IMR-90 (cell line): ENCODE measurements at regions not wholly inside any gene's neighbourhood (a gene's known extent, or its start where the extent isn't known, plus 50 kb on each side); places are given as distances from the start of the nearest gene placed in this dataset.

Source experiments
- ATAC-seq: fragments of 200-7000 bp; cut with Tn5 transposase; 2 replicates; pipeline ENCODE4 v1.9.1; 2020; ENCODE audit warnings: low read depth, mild to moderate bottlenecking, moderate library complexity
- BruUV-seq: library from RNA; stranded (reverse); fragments of 400-500 nt; replicated peaks from 2 replicates; lab custom pipeline; 2021; lab: Mats Ljungman, UMichigan
- CTCF ChIA-PET: fragments of 300-600 bp; formaldehyde crosslinking; extraction: SDS; loops from one replicate; lab custom pipeline; 2021; ENCODE audit warnings: antibody characterized with exemption; lab: Yijun Ruan, JAX
- POLR2A ChIA-PET: fragments of 300-600 bp; sonication (Branson Sonifier 250); formaldehyde crosslinking; loops from one replicate; lab custom pipeline; 2022; ENCODE audit warnings: antibody characterized with exemption; ENCODE audit not compliant: unreplicated experiment; lab: Charles Lee
- DNase-seq: peaks from one replicate; pipeline ENCODE4 v3.0.0; 2013
- H2AFZ ChIP-seq: replicated peaks from 2 replicates; pipeline ENCODE3; 2013; ENCODE audit warnings: low read length, mild to moderate bottlenecking; ENCODE audit not compliant: poor library complexity
- H2AK5ac ChIP-seq: 2 replicates; pipeline ENCODE4 v1.6.1; 2013; ENCODE audit warnings: low read depth, low read length, inconsistent platforms
- H2AK9ac ChIP-seq: replicated peaks from 2 replicates; pipeline ENCODE3; 2013; ENCODE audit warnings: mild to moderate bottlenecking, low read depth, low read length, moderate library complexity; ENCODE audit not compliant: poor library complexity
- H2BK120ac ChIP-seq: 2 replicates; pipeline ENCODE4 v1.6.1; 2013; ENCODE audit warnings: low read depth, low read length, inconsistent platforms
- H2BK15ac ChIP-seq: 3 replicates; pipeline ENCODE4 v1.6.1; 2013; ENCODE audit warnings: low read depth, low read length, inconsistent platforms
- H2BK20ac ChIP-seq: 2 replicates; pipeline ENCODE4 v1.6.1; 2013; ENCODE audit warnings: low read depth, mild to moderate bottlenecking, inconsistent platforms, low read length, moderate library complexity
- H2BK5ac ChIP-seq: 2 replicates; pipeline ENCODE4 v1.6.1; 2013; ENCODE audit warnings: mild to moderate bottlenecking, low read depth, low read length, inconsistent platforms; ENCODE audit not compliant: poor library complexity, severe bottlenecking
- H3K14ac ChIP-seq: replicated peaks from 2 replicates; pipeline ENCODE4 v1.6.1; 2013; ENCODE audit warnings: low read depth, low read length, inconsistent platforms
- H3K18ac ChIP-seq: 2 replicates; pipeline ENCODE4 v1.6.1; 2013; ENCODE audit warnings: low read depth, low read length, control low read depth
- H3K23ac ChIP-seq: 2 replicates; pipeline ENCODE4 v1.6.1; 2013; ENCODE audit warnings: low read depth, low read length, inconsistent platforms
- H3K27ac ChIP-seq: 2 replicates; pipeline ENCODE4 v1.5.1; 2013; ENCODE audit warnings: mild to moderate bottlenecking, control low read depth, low read length; ENCODE audit not compliant: insufficient read depth
- H3K27me3 ChIP-seq: 2 replicates; pipeline ENCODE4 v1.6.1; 2013; ENCODE audit warnings: low read length; ENCODE audit not compliant: control insufficient read depth, insufficient read depth
- H3K36me3 ChIP-seq: 2 replicates; pipeline ENCODE4 v1.6.1; 2013; ENCODE audit warnings: low read length, mixed read lengths; ENCODE audit not compliant: control insufficient read depth, insufficient read depth
- H3K4ac ChIP-seq: 2 replicates; pipeline ENCODE4 v1.6.1; 2013; ENCODE audit warnings: low read depth, low read length, inconsistent platforms
- H3K4me1 ChIP-seq: 2 replicates; pipeline ENCODE4 v1.6.1; 2013; ENCODE audit warnings: low read length, mixed read lengths; ENCODE audit not compliant: control insufficient read depth, insufficient read depth
- H3K4me2 ChIP-seq: 2 replicates; pipeline ENCODE4 v1.6.1; 2013; ENCODE audit warnings: low read depth, mild to moderate bottlenecking, control low read depth, low read length, moderate library complexity
- H3K4me3 ChIP-seq: 2 replicates; pipeline ENCODE4 v1.5.1; 2013; ENCODE audit warnings: low read depth, mild to moderate bottlenecking, control low read depth, low read length, moderate library complexity; ENCODE audit not compliant: insufficient read depth
- H3K56ac ChIP-seq: 2 replicates; pipeline ENCODE4 v1.6.1; 2013; ENCODE audit warnings: low read length, inconsistent platforms; ENCODE audit not compliant: insufficient read depth; ENCODE audit errors: extremely low read depth
- H3K79me1 ChIP-seq, 2 experiments: 2 replicates each; pipeline ENCODE4 v1.6.1; 2013; ENCODE audit warnings: low read length in 2 of 2, inconsistent platforms in 1 of 2, low read depth in 1 of 2
- H3K9ac ChIP-seq: 2 replicates; pipeline ENCODE4 v1.6.1; 2013; ENCODE audit warnings: low read depth, low read length, control low read depth
- H3K9me1 ChIP-seq: 2 replicates; pipeline ENCODE4 v1.6.1; 2013; ENCODE audit warnings: low read length, inconsistent platforms; ENCODE audit not compliant: insufficient read depth
- H3K9me3 ChIP-seq: 2 replicates; pipeline ENCODE4 v1.6.1; 2013; ENCODE audit warnings: low read length; ENCODE audit not compliant: control insufficient read depth, insufficient read depth
- H4K20me1 ChIP-seq: 2 replicates; pipeline ENCODE4 v1.6.1; 2013; ENCODE audit warnings: low read length, inconsistent platforms; ENCODE audit not compliant: insufficient read depth
- H4K5ac ChIP-seq: 2 replicates; pipeline ENCODE4 v1.6.1; 2013; ENCODE audit warnings: mild to moderate bottlenecking, low read depth, low read length, control low read depth
- H4K8ac ChIP-seq, 2 experiments: 2 replicates each; pipeline ENCODE4 v1.6.1; 2013; ENCODE audit warnings: low read depth in 2 of 2, low read length in 2 of 2, control low read depth in 1 of 2, inconsistent platforms in 1 of 2
- H4K91ac ChIP-seq: 2 replicates; pipeline ENCODE4 v1.6.1; 2013; ENCODE audit warnings: low read depth, low read length, inconsistent platforms; ENCODE audit not compliant: insufficient read depth
- BHLHE40 ChIP-seq: fragments of 150-350 bp; IDR thresholded peaks from 2 replicates; pipeline ENCODE4 v1.6.1; 2016; ENCODE audit warnings: mild to moderate bottlenecking, low read depth, low read length
- CEBPB ChIP-seq: IDR thresholded peaks from 2 replicates; pipeline ENCODE4 v1.6.1; 2012; ENCODE audit warnings: low read depth, low read length, improper control_type of control experiment
- CHD1 ChIP-seq: IDR thresholded peaks from 2 replicates; pipeline ENCODE4 v1.6.1; 2012; ENCODE audit warnings: low read depth, low read length, improper control_type of control experiment
- FOS ChIP-seq: fragments of 150-350 bp; IDR thresholded peaks from 2 replicates; pipeline ENCODE4 v1.6.1; 2016; ENCODE audit warnings: low read depth, low read length
- MAFK ChIP-seq: IDR thresholded peaks from 2 replicates; pipeline ENCODE4 v1.6.1; 2012; ENCODE audit warnings: low read depth, low read length, improper control_type of control experiment
- MAZ ChIP-seq: IDR thresholded peaks from 2 replicates; pipeline ENCODE4 v1.6.1; 2012; ENCODE audit warnings: low read depth, mild to moderate bottlenecking, low read length, improper control_type of control experiment, moderate library complexity, borderline replicate concordance
- MXI1 ChIP-seq: IDR thresholded peaks from 2 replicates; pipeline ENCODE4 v1.6.1; 2012; ENCODE audit warnings: low read depth, mild to moderate bottlenecking, low read length, moderate library complexity, borderline replicate concordance
- NFE2L2 ChIP-seq: fragments of 150-350 bp; IDR thresholded peaks from 2 replicates; pipeline ENCODE4 v1.6.1; 2016; ENCODE audit warnings: low read depth, mild to moderate bottlenecking, low read length
- POLR2A ChIP-seq: IDR thresholded peaks from 2 replicates; pipeline ENCODE4 v1.6.1; 2012; ENCODE audit warnings: mild to moderate bottlenecking, low read depth, low read length
- RAD21 ChIP-seq: IDR thresholded peaks from 2 replicates; pipeline ENCODE4 v1.6.1; 2012; ENCODE audit warnings: low read length, improper control_type of control experiment
- RCOR1 ChIP-seq: IDR thresholded peaks from 2 replicates; pipeline ENCODE4 v1.6.1; 2012; ENCODE audit warnings: mild to moderate bottlenecking, low read length, improper control_type of control experiment; ENCODE audit not compliant: insufficient replicate concordance
- RFX5 ChIP-seq: IDR thresholded peaks from 2 replicates; pipeline ENCODE4 v1.8.0; 2012; ENCODE audit warnings: low read depth, mild to moderate bottlenecking, low read length, moderate library complexity
- SMC3 ChIP-seq: fragments of 150-350 bp; IDR thresholded peaks from 2 replicates; pipeline ENCODE4 v1.6.1; 2016; ENCODE audit warnings: low read depth, mild to moderate bottlenecking, antibody characterized with exemption, low read length, moderate library complexity
- dilution Hi-C: fragments of 300-500 bp; cut with HindIII; formaldehyde crosslinking; loops from one replicate; pipeline ENCODE4 v1.14.3; 2018; ENCODE audit warnings: low sequenced_read_pairs; ENCODE audit not compliant: unreplicated experiment
- in situ Hi-C: fragments of 300-500 bp; cut with MboI; formaldehyde crosslinking; loops from 3 replicates; pipeline ENCODE4 v1.14.3; 2019; ENCODE audit warnings: low sequenced_read_pairs, inconsistent platforms, mixed read lengths
- intact Hi-C: fragments of 100-400 bp; cut with micrococcal nuclease; formaldehyde crosslinking; loops from 2 replicates; pipeline ENCODE4 v1.10.0; 2022
- TF ChIP-seq, protein P1 (sequence below): conservative IDR thresholded peaks from 2 replicates; pipeline ENCODE4 v1.5.1; 2012; ENCODE audit warnings: mild to moderate bottlenecking, low read depth, low read length, improper control_type of control experiment
- TF ChIP-seq, protein P2 (sequence below): fragments of 150-350 bp; IDR thresholded peaks from 2 replicates; pipeline ENCODE4 v1.6.1; 2016; ENCODE audit warnings: low read depth, mild to moderate bottlenecking, low read length, moderate library complexity, borderline replicate concordance
- TF ChIP-seq, protein P3 (sequence below): fragments of 150-350 bp; IDR thresholded peaks from 2 replicates; pipeline ENCODE4 v1.6.1; 2017; ENCODE audit warnings: mild to moderate bottlenecking, antibody characterized with exemption, low read length, low read depth

DNA sequence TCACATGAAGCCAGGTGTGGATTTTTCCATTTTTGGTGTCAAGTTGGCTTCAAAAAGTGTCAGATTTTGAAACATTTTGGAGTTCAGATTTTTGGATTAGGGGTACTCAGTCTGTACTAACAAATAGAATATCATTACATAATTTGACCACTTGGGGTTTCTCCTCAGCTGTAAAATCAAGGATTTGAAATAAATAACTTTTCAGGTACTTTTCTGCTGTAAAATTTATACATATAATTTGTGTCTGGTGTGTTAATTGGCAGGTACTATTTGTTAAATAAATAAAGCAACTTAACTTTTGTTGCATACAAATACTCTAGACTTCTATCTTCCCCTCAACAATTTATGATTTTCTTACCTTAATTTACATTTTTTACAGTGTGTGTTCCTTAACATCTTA, 234.1 kb upstream of the PRICKLE1 start:
- H4K8ac ChIP-seq = no peak overlapping the region
- H2BK120ac ChIP-seq = no peak overlapping the region
- H3K27me3 ChIP-seq = no peaks in the 10 kb centered on the region
- no peak overlapping the region for H2BK15ac ChIP-seq
- no peak overlapping the region for H2AFZ ChIP-seq
- no peak overlapping the region for H3K23ac ChIP-seq
- H2AK5ac ChIP-seq = no peak overlapping the region
- ATAC-seq (no peak), DNase-seq (no peak)
- ChIA-PET POLR2A (no interaction called here), CTCF (no interaction called here)
- in situ Hi-C loops (no loop called here), intact Hi-C loops (no loop called here), dilution Hi-C loops (no loop called here)
- H2BK20ac ChIP-seq = no peak overlapping the region
- no peak overlapping the region for H3K14ac ChIP-seq
- no peak overlapping the region for H4K91ac ChIP-seq
- H3K4me1 ChIP-seq = peaks cover 3% of the 10 kb centered on the region
- no peak overlapping the region for H4K5ac ChIP-seq
- 0 out of 2 replicates have a peak, but pooled peaks cover 2% of the 10 kb centered on the region for H3K9me3 ChIP-seq
- no peak overlapping the region for H3K4ac ChIP-seq
- H3K79me1 ChIP-seq = no peaks in the 10 kb centered on the region
- H3K27ac ChIP-seq = no peak overlapping the region
- TF ChIP-seq SMC3 (no peak), RCOR1 (no peak), MAZ (no peak), CEBPB (no peak), RFX5 (no peak), NFE2L2 (no peak), RAD21 (no peak), FOS (no peak), BHLHE40 (no peak), MAFK (no peak), CHD1 (no peak), POLR2A (no peak), MXI1 (no peak)
- TF ChIP-seq, protein P1, sequence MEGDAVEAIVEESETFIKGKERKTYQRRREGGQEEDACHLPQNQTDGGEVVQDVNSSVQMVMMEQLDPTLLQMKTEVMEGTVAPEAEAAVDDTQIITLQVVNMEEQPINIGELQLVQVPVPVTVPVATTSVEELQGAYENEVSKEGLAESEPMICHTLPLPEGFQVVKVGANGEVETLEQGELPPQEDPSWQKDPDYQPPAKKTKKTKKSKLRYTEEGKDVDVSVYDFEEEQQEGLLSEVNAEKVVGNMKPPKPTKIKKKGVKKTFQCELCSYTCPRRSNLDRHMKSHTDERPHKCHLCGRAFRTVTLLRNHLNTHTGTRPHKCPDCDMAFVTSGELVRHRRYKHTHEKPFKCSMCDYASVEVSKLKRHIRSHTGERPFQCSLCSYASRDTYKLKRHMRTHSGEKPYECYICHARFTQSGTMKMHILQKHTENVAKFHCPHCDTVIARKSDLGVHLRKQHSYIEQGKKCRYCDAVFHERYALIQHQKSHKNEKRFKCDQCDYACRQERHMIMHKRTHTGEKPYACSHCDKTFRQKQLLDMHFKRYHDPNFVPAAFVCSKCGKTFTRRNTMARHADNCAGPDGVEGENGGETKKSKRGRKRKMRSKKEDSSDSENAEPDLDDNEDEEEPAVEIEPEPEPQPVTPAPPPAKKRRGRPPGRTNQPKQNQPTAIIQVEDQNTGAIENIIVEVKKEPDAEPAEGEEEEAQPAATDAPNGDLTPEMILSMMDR = no peak
- TF ChIP-seq, protein P2, sequence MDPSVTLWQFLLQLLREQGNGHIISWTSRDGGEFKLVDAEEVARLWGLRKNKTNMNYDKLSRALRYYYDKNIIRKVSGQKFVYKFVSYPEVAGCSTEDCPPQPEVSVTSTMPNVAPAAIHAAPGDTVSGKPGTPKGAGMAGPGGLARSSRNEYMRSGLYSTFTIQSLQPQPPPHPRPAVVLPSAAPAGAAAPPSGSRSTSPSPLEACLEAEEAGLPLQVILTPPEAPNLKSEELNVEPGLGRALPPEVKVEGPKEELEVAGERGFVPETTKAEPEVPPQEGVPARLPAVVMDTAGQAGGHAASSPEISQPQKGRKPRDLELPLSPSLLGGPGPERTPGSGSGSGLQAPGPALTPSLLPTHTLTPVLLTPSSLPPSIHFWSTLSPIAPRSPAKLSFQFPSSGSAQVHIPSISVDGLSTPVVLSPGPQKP = no peak
- TF ChIP-seq, protein P3, sequence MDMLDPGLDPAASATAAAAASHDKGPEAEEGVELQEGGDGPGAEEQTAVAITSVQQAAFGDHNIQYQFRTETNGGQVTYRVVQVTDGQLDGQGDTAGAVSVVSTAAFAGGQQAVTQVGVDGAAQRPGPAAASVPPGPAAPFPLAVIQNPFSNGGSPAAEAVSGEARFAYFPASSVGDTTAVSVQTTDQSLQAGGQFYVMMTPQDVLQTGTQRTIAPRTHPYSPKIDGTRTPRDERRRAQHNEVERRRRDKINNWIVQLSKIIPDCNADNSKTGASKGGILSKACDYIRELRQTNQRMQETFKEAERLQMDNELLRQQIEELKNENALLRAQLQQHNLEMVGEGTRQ = no peak
- no peak overlapping the region for H3K9ac ChIP-seq
- no peak overlapping the region for H3K56ac ChIP-seq
- BruUV-seq = no TSS peak
- no peaks in the 10 kb centered on the region for H4K20me1 ChIP-seq
- H3K18ac ChIP-seq = no peak overlapping the region
- no peaks in the 10 kb centered on the region for H3K9me1 ChIP-seq
- H3K4me3 ChIP-seq = no peak overlapping the region
- H2BK5ac ChIP-seq = no peak overlapping the region
- H3K36me3 ChIP-seq = no peaks in the 10 kb centered on the region
- H3K4me2 ChIP-seq = no peak overlapping the region
- H2AK9ac ChIP-seq = no peak overlapping the region
